ENCODE measurements at regions not wholly inside any gene's neighbourhood (a gene's known extent, or its start where the extent isn't known, plus 50 kb on each side); places are given as distances from the start of the nearest gene placed in this dataset.

DNA sequence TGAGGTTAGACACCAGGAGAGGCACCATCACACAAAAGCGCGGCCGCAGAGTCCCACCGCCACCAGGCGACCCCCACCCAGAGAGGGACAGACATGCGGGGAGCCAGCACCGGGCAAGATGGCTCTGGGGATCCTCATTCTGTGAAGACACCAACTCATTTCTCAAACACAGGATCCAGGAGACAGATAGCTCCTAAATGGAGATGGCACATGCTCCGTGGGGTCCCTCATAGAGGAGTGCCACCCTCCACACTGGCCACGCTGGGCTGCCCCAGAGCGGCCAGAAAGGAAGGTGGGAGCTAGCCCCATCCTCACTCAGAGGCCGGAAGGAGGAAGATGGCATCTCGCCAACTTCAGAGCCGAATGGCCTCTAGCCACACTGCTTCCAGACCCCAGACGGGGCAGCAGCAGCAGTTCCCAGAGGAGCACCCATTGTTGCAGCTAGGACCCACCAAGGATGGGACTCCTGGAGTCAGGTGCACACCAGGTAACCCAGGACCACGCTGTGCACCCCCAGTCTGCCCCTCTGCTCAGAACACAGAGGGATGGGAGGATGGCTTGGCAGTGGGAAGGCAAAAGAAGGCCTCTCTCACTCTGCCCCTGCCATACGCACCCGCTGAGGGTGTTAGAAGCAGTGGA lies 78.6 kb downstream of the ZIC5 start:
- DNase-seq = no peak

DNA sequence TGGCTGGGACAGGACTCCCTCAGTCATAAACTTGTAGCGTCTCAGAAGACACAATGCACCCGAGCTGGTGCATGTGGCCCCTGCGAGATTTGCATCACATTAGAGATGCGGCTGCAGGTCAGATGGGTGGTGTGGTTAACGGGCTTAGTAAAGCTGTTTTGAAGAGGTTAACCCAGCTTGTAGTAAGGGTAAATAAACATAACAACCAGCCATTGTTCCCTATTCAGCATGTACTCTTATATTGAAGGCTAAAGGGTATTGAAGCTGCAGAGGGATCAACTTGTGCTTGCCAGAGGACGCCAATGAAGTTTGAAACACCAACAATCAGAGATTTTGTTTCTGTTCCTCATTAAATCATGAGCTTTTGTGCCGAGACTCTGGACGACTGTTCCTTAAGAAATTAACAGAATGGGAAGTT lies 79.4 kb downstream of the ZIC5 start:
- DNase-seq = no peak

DNA sequence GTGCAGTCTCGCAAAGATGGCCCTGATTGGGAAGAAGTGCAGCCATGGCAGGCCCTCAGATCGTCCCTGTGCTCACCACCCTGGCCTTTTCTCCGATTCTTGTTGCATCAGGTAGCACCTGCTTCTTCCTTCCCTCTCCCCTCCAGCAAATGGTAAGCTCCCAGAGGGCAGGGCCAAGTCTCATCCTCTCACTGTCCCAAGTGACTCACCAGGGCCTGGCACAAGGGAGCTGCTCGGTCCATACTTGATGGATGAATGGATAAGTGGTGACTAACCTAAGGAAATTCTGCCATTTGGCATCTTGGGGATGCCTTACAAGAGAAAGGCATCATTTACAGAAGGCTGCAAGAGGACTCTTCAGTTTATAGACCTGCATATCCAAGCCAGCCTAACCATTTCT lies 84.9 kb downstream of the ZIC5 start:
- DNase-seq = no peak

DNA sequence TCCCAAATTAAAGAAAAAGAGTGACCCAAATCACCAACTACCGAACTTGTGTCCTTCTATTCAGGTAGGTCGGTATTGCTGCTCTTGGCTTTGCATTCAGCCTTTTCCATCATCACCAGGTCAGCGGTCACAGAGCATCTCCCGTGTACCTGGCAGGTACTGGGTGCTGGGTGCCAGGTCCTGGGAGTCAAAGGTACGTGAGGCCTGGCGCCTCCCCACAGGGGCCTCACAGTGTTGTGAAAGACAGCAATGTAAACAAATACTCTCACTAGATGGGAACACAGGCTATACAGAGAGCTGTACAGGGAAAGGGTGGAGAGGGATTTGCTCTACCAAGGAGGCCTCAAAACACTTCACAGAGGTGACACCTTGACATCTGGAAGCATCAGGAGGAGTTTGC lies 86.7 kb downstream of the ZIC5 start:
- DNase-seq = no peak

DNA sequence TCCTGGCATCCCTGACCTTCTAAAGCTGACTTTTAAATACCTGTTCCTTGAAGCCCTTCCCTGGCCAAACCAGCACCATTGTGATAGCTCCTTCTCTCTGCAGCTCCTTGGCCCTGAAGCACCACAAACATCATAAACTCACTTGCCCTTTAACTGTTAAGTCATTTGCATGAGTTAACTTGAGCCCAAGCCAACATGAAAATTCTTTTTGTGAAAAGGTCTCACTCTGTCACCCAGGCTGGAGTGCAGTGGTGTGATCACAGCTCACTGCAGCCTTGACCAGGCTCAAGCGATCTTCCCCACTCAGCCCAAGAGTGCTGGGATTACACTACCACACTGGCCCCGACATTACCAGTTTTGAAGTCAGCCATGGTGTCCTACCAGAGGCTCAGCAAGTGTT lies 87.8 kb downstream of the ZIC5 start:
- no peak for DNase-seq

DNA sequence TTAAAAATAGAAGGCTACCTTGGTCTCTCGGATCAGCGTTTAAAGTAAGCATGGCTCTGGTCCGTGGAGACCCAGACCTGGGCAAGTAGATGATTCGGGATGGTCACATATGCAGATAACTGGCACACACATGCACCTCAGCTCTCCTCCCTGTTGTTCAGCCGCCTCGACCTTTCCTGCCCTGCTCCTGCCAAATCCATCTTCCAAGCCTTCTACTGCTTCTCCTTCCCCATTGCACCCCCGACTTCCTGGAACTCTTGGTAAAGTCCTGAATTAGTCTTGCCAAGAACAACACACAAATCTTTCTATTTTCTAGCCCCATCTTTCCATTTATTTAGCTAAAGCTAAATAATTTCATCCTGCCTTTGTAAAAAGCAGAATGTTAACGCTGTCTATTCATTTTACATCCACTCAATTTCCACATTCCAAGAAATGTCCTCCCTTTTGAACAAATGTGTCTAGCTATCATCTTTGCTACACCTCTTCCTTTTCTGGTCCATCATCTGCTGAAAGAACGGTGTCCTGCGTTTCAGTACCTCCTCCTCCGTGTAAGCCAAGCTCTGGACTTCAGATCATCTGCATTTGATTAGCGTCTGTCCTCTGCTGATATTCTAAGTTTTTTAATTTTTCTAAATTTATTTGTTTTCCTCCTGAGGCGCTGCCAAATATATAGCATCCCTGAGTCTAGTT lies 92.5 kb downstream of the ZIC5 start:
- no peak for DNase-seq

DNA sequence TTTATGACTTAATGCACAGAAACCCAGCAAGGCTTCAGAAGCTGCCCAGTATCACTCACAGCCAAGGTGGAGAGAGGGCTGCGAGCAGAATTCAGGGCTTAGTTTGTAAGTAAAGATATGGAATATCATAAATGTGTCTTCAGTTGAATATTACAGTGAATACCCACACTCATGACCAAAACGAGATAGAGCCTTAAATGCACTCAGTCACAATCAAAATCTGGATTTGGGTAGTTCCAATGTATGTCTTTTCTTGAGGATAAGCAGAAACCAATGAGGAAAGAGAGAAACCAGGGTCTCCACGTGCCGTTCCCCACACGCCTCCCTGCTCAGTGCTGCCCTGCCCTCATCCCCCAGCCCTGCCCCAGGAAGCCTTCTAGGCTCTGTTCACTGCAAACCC lies 94.9 kb downstream of the ZIC5 start:
- DNase-seq = no peak

DNA sequence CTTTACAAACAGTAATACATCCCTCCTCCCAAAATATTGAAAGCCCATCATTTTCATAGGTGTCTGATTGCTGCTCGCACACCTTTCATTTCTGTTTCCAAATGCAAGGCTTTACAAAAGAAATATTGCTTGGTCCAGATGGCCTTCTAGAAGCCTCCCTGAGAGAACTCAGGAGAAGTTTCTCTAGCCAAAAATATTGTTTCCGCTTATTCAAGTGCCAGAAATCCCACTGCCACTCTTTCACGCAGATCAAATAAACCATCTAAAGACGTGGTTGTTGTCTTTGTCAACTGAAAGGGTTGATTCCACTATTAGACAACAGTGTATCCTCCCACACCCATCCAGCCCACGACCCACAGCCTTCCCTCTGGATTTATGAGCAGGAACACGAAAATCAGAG lies 96.2 kb downstream of the ZIC5 start:
- DNase-seq = no peak

DNA sequence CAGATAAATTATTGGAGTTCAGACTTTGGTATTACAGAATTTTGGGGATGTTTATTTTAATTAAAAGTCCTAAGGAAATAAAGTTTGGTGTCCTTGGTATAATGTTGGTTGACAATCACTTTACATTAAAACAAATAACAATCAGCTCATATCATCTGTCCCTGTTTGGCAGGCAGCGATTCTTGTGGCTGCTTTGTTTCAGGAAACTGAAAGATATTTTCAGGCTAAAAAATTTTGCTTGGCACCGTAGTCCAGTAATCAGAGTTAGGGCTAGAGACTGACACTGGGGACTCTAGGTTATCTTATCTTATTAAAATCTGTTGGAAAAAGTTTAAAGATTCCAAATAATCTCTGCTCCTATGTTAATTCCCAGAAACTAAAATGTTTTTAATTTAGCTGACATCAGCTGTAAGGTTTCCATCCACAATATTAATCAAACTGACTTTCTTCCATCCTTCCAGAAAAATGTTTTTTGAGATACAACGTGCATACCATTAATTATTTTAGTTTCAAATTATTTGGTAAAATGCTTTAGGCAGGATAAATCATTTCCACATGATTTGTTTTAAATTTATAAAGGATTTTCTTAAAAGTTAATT lies 97.6 kb downstream of the ZIC5 start:
- DNase-seq = no peak

DNA sequence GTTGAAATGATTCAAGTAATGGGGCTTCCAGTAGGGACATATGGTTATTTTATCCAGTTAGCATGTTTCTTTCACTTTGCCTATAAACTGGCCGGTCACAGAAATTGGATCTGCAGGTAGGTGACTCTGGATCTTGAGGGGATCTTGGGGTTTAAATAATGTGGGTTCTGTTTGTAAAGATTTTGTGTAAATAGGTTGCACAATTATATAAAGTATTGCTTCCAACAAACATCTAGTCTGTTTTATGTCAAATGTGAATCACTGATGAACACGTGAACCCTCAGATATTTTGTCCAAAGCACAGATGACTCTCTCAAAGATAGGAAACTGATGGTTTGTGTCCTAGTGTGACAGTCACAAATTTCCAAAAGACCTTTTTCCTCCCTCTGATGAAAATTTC lies 98.4 kb downstream of the ZIC5 start:
- DNase-seq = no peak

DNA sequence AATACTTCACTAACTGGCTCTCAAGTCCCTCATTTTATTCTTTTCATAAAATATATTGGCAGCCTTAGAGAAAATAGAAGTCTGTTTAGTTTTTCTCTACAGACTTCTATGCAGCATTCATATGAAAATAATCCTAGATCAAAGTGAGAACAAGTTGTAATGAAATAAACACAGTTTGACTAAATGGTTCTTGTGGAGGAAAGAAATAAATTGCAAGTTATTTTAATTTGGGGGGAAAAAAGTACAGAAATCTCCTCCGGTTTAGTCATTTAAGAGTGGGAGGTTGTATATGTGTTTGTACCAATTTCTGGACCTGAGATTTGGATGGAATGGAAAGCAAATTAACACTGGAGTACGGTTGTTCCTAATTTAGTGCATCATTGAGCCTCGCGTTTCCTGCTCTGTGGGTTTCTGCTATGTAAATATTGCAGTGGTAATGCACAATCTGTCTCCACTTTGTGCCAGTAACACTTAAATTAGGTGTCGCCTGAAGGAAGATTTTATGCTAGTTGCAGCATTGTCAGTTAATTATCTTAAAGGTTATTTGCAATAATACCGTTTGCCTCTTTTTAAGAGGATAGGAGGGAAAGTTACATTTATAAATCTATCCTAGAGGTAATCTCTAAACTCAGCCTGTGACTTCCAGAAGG lies 100.2 kb downstream of the ZIC5 start:
- no peak for DNase-seq

DNA sequence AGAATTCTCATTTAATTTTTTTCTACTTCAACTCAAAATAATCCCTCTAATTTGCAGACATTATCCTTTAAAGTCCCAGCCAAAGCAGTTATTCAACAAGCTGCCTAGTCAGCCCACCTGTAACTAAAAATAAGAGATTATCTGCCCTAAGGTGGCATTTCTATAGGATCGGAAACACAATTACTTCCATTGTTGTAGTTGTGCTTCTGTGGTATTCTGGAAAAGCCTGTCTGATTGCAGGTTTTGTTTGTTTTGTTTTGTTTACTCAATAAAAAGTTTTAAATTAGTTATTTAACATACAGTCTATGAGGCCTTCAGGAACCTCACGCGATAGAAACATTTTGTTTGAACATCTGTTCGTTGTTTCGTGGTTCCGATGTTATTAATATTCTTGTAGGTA lies 101.0 kb downstream of the ZIC5 start:
- no peak for DNase-seq

DNA sequence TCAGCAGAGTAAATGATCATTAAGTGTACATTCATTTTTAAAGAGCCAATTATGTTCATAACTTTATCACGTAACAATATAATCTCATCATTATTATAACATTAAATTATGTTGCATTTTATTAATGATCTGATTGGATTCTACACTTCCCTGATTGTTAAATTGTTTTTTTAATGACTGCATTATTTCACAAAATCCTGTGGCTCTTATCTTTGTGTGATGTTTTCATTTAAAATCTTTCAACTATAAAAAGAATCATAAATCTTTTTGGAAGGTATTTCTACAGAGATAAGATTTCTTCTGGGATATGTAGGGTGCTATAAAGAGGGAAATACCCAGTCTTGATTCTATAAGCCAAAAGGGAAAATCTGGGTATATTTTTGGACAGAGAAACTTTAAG lies 101.7 kb downstream of the ZIC5 start:
- no peak for DNase-seq

DNA sequence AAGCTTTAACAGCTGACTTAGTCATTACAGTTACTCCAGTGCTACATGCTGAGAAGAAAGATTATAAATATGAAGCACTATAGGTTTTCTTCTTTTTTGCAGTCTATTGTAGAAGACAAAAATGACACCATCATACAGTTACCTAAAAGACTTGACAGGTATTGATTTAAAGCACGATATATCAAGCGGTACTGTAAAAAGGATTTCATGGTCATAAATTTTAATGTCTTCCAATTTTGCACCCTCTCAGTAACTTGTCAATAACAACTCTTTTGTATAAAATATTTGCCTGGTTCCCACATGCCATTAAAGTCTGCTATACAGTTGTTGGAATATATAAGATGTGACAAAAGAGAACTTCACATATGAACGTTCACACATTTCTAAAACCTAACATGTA lies 102.8 kb downstream of the ZIC5 start:
- no peak for DNase-seq

DNA sequence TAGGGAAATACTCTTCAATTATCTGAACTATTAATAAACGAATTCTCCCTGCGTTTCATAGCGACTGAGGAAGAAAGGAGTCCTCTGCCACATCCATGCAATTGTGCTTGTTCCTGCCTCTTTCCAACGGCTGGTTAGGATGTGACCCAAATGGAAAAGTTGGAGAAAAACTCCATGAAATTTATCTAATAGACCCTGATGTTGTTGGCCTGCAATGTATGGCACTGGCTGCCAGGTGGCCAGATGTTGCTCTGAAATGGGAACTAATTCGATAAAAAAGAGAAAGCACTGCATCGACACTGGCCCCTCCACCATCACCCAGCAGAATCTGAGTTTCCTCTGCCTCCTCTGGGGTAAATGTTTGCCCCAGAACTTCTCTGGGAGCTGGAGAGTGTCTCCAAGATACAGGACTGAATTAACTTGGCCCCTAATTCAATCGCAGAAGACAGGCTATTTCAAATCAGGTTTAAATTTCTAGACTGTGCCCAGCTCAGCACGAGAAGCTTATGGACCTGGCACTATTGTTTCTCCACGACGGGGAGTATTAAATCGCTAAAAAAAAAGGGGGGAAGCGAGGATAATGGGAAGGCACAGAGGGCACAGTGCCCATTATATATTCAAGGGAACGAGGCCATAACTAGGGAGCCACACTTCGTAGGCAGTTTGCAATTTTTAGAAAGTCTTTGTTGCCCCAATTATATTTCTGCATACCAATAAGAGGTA lies 103.9 kb downstream of the ZIC5 start:
- DNase-seq = no peak

DNA sequence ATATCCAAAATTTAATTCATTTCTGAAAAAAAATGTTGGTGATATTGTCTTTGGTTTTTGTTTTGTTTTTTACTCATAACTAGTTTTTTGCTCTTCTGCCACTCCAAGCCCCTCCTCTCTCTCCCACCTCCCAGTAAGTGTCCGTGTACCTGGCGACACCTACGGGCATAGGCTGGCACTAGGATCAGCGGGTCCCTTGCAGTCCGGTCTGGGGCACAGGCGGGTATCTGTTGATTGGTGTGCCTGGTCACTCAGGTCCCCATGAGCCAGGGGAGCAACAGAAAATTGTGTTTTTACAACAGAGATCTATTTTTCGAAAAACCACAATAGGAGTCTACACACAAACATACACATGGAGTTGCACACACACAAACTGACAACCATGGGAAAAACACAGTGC lies 104.8 kb downstream of the ZIC5 start:
- no peak for DNase-seq

DNA sequence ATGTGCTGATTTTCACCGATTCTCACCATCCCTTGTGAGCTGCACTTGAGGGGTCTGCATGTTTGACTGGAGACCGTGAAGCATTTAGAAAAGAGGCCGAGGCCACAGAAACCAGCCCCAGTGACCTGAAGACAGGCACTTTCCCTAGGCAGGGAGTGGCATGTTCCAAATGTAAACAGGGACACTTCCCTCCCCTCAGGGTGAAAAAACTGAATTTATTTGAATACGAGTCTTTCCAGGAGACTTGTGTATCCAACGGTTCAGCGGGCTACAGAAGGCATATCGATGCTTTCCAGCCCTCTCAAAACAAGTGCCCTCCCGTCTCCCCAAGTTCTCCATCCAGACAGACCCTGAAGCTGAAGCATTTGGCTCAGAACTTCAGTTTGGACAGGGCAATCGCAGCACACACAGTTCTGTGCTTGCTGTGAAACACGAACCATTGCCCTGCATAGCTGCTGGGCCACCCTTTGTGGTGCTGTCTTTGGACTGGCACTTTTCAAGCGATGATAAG lies 106.1 kb downstream of the ZIC5 start:
- no peak for DNase-seq

DNA sequence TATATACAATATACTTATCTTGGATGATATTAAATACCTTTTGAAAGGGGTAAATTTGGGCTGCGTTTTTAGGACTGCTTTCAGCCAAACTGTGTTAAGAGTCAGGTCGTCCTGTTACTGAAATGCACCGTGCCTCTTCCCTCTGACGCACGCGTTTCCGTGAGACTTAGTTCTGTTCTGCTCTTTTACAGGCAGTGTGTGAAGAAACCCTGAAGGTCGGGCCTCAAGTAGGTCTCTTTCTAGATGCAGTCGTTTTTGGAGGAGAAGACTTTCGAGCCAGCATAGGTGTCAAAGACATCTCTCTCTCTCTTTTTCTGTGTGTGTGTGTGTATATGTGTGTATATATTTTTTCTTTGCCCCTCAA lies 107.0 kb downstream of the ZIC5 start:
- no peak for DNase-seq

DNA sequence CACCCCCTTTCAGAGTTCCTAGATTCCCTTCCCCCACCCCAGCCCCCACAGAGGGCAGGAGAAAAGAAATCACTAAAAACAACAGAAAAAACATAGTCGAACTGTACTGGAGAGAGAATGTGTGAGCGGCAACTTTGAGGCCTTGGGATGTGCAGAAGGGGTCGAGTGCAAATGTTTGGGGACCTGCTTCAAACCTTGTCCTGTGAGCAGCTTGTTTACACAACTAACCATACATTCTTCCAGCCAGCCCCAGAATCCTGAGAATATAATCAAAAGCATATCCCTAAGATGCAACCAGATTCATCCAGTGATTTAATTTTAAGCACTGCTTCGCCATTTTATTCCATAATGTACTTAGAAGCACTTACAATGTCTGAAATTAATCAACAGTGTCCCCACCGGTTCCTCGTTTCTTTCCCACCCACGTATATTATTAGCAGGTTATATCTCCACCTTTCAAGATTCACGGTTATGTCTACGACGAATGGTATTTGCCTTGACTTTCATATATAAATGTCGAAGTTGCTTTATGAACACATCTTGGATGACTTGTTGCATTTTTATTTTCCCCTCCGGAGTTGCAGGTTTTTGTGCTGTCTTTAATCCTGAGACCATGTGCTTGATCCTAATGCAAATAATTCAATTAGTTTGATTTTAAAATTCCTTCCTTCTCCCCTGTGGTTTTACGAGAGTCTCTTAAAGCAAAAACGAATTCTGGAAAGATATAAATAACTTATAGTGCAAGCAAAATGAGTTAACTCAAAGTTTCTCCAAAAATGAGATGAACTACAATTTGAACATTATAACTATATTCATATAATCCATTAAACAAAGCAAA lies 107.6 kb downstream of the ZIC5 start:
- DNase-seq = no peak

DNA sequence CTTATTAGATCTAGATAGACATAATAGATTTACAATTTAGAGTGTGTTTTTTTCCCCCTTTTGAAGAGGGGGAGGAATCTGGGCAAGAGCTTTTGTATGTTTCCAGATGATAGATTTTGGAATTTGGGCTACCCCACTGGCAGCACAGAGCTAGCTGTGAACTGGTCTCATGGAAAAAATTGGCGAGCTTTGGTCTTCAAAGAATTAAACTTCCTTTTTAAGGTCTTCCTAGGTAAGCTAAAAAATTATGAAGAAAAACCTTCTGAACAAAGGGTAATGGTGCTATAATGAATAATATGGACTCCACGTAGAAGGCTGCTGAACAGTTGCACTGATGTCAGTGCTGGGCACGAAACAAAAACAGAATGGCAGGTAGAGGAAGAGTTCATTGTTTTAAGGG lies 109.3 kb downstream of the ZIC5 start:
- DNase-seq = no peak

DNA sequence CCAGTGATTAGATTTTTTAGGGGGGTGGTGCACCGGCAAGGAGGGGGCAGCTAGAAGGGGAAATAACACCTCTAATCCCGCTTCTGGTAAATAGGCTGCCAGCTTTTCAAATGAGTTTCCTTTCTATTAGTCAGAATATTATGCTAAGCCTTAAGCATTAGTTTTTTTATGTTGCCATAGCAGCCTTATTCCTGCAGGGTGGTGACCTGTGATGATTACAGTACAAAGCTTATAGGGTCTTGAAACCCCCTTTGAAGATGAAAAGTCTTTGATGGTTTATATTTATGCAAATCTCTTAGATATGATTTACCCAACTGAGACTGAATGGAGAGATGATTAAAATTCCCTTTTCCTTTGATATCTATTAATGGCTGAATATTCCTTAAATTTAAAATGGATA lies 109.8 kb downstream of the ZIC5 start:
- DNase-seq = no peak

DNA sequence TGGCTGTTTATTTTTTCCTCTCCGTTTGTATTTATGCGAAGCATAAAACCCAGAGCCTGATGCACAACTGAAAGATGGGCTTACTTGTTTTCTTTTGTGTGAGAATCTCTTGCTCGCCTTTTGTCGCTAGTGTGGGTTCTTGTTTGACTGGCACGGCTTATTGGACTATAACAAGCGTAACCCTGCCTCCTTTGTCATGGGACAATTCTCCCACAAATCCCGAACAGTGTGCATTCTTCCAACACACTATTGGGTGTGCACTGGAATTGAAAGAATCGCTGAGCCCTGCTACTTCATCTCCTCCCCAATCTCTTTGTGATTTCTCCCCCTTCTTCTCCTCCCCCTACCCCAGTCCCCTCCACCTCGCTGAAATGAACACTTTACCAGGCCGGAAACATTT lies 110.8 kb downstream of the ZIC5 start:
- DNase-seq = no peak

Data from stimulated activated CD4-positive, alpha-beta T cell treated with anti-CD3 and anti-CD28 coated beads, Interleukin-2, amount 100 ng/mL, for 24 hours (primary cell).